Skin epidermis (tissue), 12 donors: ENCODE measurements at regions not wholly inside any gene's neighbourhood (a gene's known extent, or its start where the extent isn't known, plus 50 kb on each side); places are given as distances from the start of the nearest gene placed in this dataset.

Experiments
- H3K27ac ChIP-seq, 21 experiments: fragments of 200-600 bp; sonication (generic) in 11 of 21; one replicate each; pipeline ENCODE4 v1.5.0; 2020; ENCODE audit warnings: mild to moderate bottlenecking in 3 of 21, inconsistent platforms in 2 of 21, moderate library complexity in 2 of 21
- H3K4me3 ChIP-seq, 7 experiments: fragments of 200-600 bp; sonication (generic) in 2 of 7; one replicate each; pipeline ENCODE4 v1.5.0; 2020; ENCODE audit warnings: inconsistent platforms in 2 of 7, mild to moderate bottlenecking in 2 of 7, moderate library complexity in 1 of 7

- Histone ChIP-seq H3K4me3 (no peak overlapping the region), H3K27ac (no peak overlapping the region)
Measured at GRCh38 chr2:14363976-14364375, 268.5 kb upstream of the LRATD1 start.

- Histone ChIP-seq H3K27ac (no peak overlapping the region), H3K4me3 (no peak overlapping the region)
Measured at GRCh38 chr2:14364471-14364870, 268.0 kb upstream of the LRATD1 start.

- Histone ChIP-seq H3K27ac (no peak overlapping the region), H3K4me3 (no peak overlapping the region)
Measured at GRCh38 chr2:14385043-14385442, 247.5 kb upstream of the LRATD1 start.

GRCh38 chr2:14387332-14387731 is 245.2 kb upstream of the LRATD1 start:
- Histone ChIP-seq H3K4me3 (no peak overlapping the region), H3K27ac (no peak overlapping the region)

- Histone ChIP-seq H3K4me3 (no peak overlapping the region), H3K27ac (no peak overlapping the region)
Measured at GRCh38 chr2:14388724-14389123, 243.8 kb upstream of the LRATD1 start.

- Histone ChIP-seq H3K27ac (no peak overlapping the region), H3K4me3 (no peak overlapping the region)
Measured at GRCh38 chr2:14396533-14397083, 235.9 kb upstream of the LRATD1 start.

- no peak overlapping the region for H3K4me3 ChIP-seq
- no peak overlapping the region for H3K27ac ChIP-seq
Measured at GRCh38 chr2:14398641-14399040, 233.9 kb upstream of the LRATD1 start.

- no peak overlapping the region for H3K27ac ChIP-seq
- H3K4me3 ChIP-seq = no peak overlapping the region
Measured at GRCh38 chr2:14401873-14402272, 230.6 kb upstream of the LRATD1 start.

GRCh38 chr2:14408695-14409094 is 223.8 kb upstream of the LRATD1 start:
- H3K27ac ChIP-seq = no peak overlapping the region
- no peak overlapping the region for H3K4me3 ChIP-seq

- no peak overlapping the region for H3K27ac ChIP-seq
- no peak overlapping the region for H3K4me3 ChIP-seq
Measured at GRCh38 chr2:14417551-14417950, 215.0 kb upstream of the LRATD1 start.

- Histone ChIP-seq H3K4me3 (no peak overlapping the region), H3K27ac (no peak overlapping the region)
Measured at GRCh38 chr2:14418115-14418514, 214.4 kb upstream of the LRATD1 start.

GRCh38 chr2:14420851-14421250 is 211.7 kb upstream of the LRATD1 start:
- no peak overlapping the region for H3K27ac ChIP-seq
- H3K4me3 ChIP-seq = no peak overlapping the region

- Histone ChIP-seq H3K27ac (no peak overlapping the region), H3K4me3 (no peak overlapping the region)
Measured at GRCh38 chr2:14422426-14422825, 210.1 kb upstream of the LRATD1 start.

GRCh38 chr2:14423145-14423906 is 209.2 kb upstream of the LRATD1 start:
- H3K4me3 ChIP-seq = no peak overlapping the region
- H3K27ac ChIP-seq = no peak overlapping the region

GRCh38 chr2:14424478-14425390 is 207.8 kb upstream of the LRATD1 start:
- Histone ChIP-seq H3K4me3 (no peak overlapping the region), H3K27ac (no peak overlapping the region)

GRCh38 chr2:14425869-14426268 is 206.6 kb upstream of the LRATD1 start:
- no peak overlapping the region for H3K27ac ChIP-seq
- H3K4me3 ChIP-seq = no peak overlapping the region

- H3K4me3 ChIP-seq = no peak overlapping the region
- H3K27ac ChIP-seq = no peak overlapping the region
Measured at GRCh38 chr2:14428056-14428455, 204.5 kb upstream of the LRATD1 start.

- Histone ChIP-seq H3K27ac (no peak overlapping the region), H3K4me3 (no peak overlapping the region)
Measured at GRCh38 chr2:14433946-14434495, 198.5 kb upstream of the LRATD1 start.

- Histone ChIP-seq H3K4me3 (no peak overlapping the region), H3K27ac (no peak overlapping the region)
Measured at GRCh38 chr2:14445670-14446069, 186.8 kb upstream of the LRATD1 start.

- no peak overlapping the region for H3K4me3 ChIP-seq
- H3K27ac ChIP-seq = no peak overlapping the region
Measured at GRCh38 chr2:14448340-14448739, 184.2 kb upstream of the LRATD1 start.

GRCh38 chr2:14451312-14451711 is 181.2 kb upstream of the LRATD1 start:
- Histone ChIP-seq H3K27ac (no peak overlapping the region), H3K4me3 (no peak overlapping the region)
